GM21576 (cell line): ENCODE measurements at regions not wholly inside any gene's neighbourhood (a gene's known extent, or its start where the extent isn't known, plus 50 kb on each side); places are given as distances from the start of the nearest gene placed in this dataset.
"Not testable (repeated sequence)": the region's sequence is repeated elsewhere in the genome, so short reads cannot be mapped to it uniquely, and the experiment has no call there.

Experiments used
- ATAC-seq: cut with Tn5 transposase; IDR thresholded peaks from one replicate; pipeline ENCODE4 v1.9.1; 2021; ENCODE audit warnings: mild to moderate bottlenecking, moderate library complexity; ENCODE audit not compliant: unreplicated experiment

GRCh38 chr18:43710135-43710534 lies 432.8 kb upstream of the SYT4 start:
- ATAC-seq, result no peak

DNA sequence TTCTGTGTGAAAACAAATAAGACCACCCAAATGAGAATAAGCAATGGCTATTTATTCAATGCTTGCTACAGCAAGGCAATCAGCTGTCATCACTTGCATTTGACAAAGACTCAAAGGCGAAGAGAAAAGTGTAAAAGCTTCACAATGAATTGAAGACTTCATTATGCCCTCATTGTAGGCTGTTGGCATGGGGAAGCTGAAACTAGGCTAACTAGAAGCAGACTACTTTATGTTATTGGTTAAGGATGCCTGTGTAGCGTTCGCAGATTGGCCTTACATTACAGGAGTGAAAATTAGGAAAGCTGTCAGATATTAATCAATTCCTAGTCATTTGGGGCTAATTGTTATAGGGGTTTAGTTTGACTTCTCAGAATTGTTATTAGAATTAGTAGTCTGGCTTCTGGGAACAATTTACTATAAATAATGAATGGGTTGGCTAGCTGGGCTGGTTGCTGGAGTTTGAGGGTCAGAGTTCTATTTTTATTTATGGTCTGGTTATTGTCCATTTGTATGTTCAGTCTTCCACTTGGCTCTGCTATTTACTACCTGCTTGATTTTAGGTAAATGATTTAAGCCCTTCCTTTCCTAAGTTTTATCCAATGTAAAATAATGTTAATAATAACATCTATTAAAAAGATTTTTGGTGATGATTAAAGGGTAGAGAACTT lies 437.2 kb upstream of the SYT4 start:
- ATAC-seq, result no peak

DNA sequence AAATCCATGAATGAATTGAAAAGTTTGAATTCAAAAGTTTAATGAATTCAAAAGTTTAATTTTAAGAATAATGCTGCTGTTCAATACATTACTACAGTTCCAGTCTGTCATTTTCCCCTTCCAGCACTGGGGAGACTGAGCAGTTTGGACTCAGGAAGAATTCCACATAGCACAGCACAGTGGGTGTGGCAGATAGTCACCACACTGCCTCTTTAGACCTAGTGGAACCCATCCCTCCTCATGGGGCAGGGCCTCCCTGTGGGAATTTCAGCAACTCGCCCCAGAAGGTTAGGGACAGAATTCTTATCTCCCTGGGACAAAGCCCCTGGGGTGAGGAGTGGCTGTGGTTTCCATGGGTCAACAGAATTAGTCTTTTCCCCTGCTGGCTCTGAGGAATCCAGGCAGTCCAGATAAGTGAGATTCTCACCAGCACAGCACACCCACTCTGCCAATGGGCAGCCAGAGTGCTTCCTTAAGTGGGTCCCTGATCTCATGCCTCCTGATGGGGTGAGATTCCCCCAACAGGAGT lies 442.0 kb upstream of the SYT4 start:
- no peak for ATAC-seq

- ATAC-seq, result no peak
Observed at GRCh38 chr18:43720041-43720440, 442.8 kb upstream of the SYT4 start.

GRCh38 chr18:43735570-43735969 lies 458.3 kb upstream of the SYT4 start:
- ATAC-seq, result no peak

DNA sequence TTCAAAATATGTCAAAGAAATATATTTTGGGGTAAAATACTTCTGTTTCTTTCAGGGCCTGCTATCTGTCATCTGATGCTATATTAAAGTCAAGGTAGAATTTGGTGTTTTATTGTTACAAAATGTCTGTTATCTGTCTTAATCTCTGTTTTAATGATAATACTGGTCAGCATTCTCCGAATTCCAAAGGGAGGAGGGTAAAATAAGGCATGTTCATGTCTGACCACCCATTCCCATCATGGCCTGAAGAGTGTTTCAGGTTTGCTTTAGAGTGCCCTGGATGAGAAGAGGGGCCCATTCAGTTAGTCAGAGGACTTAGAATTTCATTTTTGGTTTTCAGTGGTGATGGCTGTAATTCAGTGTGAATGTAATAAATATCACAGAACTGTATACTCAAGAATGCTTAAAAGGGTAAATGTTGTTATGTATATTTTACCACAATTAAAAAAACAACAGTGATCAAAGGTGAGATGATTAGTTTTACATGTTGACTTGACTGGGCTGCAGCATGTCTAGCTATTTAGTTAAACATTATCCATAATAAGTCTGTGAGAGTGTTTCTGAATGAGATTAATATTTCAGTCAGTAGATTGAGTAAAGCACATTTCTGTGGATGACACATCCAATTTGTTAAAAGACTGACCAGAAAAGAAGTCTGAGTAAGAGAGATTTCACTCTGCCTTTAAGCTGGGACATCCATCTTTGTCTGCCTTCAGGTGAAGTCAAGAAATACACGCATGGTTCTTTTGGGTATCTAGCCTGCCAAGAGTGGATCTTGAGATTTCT lies 467.9 kb upstream of the SYT4 start:
- ATAC-seq, result no peak

DNA sequence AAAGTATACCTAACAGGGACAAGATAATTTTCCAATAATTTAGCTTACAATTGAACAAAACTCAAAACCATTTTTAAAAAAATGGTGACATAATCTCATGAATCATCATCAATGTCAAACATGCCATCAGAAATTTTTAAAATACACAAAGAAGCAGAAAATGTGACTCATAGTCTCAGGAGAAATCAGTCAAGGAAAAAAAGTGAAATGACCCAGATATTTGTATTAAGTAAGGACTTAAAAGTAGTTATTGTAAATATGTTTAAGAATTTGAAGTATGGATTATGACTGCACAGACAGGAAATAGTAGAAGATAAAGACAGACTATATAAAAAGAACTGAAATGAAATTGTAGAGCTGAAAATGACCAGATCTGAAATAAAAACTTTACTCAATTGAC lies 473.9 kb upstream of the SYT4 start:
- no peak for ATAC-seq

- ATAC-seq, result no peak
Observed at GRCh38 chr18:43751835-43752234, 474.5 kb upstream of the SYT4 start.

DNA sequence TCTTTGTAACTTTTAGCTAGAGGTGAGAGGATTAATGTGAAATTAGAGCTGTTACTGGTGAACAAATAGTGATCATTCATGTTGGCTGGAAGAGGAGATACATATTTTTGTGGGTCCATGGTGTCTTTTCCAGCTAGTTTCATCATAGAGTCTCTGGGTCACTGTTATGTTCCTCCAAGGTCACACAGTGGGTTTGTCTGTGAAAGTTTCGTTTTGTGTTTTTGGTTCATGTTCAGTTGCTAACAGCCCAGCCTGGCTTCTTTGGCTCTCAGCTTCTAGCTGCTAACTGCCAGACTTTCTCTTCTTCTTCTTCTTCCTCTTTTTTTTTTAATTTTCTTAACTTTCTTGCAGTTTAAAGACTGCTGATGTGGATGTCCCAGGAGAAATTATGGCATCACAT lies 480.0 kb upstream of the SYT4 start:
- no peak for ATAC-seq

DNA sequence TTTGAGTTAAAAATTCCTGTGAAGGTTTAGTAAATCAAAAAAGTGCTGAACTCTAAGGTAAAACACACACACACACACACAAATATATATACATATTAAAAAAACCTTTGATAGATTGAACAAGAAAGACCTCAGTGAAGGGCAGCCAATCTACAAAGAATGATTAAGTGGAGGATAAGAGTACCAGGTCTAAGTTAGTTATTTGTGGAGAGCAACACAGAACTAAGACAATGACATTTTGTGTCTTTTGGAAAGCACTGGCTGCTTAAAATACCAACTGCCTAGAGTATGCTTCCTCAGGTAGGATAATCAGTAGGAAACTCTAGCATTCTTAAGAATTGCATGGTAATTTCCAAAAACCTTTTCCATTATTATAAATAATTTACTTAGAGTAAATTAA lies 481.4 kb upstream of the SYT4 start:
- no peak for ATAC-seq

DNA sequence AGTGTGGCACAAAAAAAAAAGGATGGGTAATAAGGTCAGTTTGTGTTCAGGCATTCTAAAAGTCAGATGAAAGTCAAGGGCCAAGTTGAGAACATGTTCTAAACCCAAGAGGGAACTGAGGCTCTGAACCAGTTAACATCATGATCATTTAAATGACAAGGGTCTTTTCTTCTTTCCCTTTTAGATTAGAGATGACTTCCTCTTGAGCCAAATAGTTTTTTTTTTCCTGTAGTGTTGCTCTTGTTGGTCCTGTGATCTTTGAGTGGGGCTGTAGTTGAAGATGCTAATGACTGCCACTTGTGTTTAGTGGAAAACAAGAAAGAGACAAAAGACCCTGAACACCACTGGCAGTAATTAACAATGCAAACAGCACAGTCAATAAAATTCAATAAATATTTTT lies 482.7 kb upstream of the SYT4 start:
- ATAC-seq, result no peak

- no peak for ATAC-seq
Observed at GRCh38 chr18:43772907-43773306, 495.6 kb upstream of the SYT4 start.

DNA sequence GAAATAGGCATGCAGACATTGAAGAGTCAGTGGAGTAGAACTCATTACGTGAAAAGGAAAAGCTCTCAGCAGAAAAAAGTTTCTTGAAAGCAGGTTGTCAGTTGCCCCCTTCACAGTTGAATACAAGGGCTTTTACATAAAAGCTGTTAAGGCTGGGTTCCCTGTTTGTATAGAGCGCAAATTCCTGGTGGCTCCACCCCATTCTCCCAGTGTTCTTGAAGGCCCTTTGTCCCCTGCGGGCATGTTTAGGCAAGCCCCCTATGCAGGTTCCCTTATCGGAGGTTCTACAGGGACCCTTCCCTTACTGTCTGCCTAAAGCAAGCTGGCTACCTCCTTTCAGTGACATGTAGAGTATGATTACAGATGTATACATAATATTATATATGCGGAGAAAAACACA lies 497.2 kb upstream of the SYT4 start:
- no peak for ATAC-seq

DNA sequence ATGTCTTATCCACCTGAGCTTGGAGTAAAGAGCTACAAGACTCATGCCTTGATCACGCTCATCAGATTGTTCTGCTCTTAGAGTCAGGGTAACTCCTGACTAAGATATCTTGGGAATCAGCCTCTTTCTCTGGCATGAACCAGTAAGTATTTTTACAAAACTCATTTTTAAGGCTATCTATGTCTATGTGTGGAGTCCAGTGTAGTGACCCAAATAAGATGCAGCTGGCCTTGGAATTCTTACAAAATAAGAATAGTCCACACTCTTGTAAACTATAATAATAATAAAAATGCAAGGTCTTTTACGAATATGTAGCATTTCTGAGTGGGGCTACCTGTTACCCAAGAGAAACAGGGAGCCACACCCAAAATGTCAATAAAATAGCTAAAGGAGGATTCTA lies 498.3 kb upstream of the SYT4 start:
- ATAC-seq, result no peak

- no peak for ATAC-seq
Observed at GRCh38 chr18:43776997-43777396, 499.7 kb upstream of the SYT4 start.

GRCh38 chr18:43777636-43778304 lies 500.5 kb upstream of the SYT4 start:
- no peak for ATAC-seq

DNA sequence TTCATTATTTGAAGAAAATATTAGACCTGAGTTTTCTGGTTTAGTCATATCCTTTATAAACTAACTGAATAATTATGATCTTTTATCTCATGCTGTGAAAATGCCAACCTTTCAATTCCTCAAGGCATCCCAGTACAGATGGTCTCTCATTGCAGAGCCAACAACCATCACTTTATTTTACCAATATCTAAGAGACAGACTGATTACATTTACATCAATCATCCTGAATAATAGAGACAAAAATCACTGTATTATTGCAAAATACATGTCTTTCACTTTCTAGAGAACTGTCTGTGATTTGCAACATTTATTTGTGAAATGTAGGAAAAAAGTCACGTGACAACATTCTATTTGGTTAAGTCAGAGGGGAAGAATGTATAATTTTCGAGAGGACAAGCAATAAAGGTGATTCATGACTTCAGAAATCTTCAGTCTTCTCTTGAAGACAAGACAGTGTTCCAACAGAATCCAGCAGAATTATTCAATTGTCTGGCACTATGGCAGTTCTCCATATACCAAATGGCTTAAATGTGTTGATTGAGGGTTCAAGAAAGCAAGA lies 503.6 kb upstream of the SYT4 start:
- no peak for ATAC-seq

GRCh38 chr18:43785158-43785557 lies 507.9 kb upstream of the SYT4 start:
- ATAC-seq, result no peak

- no peak for ATAC-seq
Observed at GRCh38 chr18:43786893-43787292, 509.6 kb upstream of the SYT4 start.

GRCh38 chr18:43787721-43788120 lies 510.4 kb upstream of the SYT4 start:
- not testable (repeated sequence) for ATAC-seq

GRCh38 chr18:43789234-43790000 lies 512.1 kb upstream of the SYT4 start:
- no peak for ATAC-seq
